GM12865 (cell line): ENCODE measurements at regions not wholly inside any gene's neighbourhood (a gene's known extent, or its start where the extent isn't known, plus 50 kb on each side); places are given as distances from the start of the nearest gene placed in this dataset.

Experiments
- DNase-seq: peaks from one replicate; pipeline ENCODE4 v3.0.0; 2010; ENCODE audit warnings: low read depth
- H3K4me3 ChIP-seq: 2 replicates; pipeline ENCODE4 v1.5.1; 2011; ENCODE audit warnings: mild to moderate bottlenecking, low read depth, low read length, control low read depth
- TF ChIP-seq, protein P1 (sequence below): IDR thresholded peaks from 2 replicates; pipeline ENCODE4 v1.5.1; 2011; ENCODE audit warnings: low read length, control low read depth, low read depth, inconsistent platforms; ENCODE audit not compliant: insufficient read depth; ENCODE audit errors: missing control alignments

DNA sequence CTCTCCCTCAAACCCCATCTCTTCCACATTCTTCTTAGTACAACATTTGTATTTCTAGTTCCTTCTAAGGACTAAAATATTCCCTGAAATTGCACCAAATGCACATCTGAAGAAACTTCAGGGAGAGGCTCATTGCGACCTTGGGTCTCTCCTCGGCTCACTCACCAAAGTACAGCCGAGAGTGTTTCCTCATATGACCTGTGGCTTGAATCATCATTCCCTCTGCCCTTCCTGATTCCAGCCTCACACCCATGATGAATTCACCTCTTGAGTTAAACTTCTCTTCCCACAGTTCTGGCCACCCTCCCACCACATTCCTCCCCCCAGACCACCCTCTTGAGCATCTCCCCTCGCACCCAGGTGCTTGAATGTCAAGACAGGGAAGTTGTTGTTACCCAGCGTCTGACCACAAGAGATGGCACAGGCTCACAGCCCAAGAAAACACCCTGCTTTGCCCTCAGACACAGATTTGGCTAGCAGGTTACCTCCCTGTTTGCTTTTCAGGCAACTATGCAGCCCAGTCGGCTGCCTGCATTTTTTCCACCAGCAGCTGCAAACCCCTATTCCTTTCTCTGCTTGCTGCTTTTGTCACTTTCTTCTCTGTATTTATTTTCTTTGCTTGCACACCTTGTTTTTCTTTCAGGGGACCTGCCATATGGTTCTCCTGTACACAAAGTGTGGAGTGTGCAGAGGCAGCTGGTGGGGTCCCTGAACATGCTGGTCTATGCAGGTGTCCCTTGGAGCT lies 214.8 kb downstream of the SPATA18 start:
- no peak for DNase-seq
- TF ChIP-seq, protein P1, sequence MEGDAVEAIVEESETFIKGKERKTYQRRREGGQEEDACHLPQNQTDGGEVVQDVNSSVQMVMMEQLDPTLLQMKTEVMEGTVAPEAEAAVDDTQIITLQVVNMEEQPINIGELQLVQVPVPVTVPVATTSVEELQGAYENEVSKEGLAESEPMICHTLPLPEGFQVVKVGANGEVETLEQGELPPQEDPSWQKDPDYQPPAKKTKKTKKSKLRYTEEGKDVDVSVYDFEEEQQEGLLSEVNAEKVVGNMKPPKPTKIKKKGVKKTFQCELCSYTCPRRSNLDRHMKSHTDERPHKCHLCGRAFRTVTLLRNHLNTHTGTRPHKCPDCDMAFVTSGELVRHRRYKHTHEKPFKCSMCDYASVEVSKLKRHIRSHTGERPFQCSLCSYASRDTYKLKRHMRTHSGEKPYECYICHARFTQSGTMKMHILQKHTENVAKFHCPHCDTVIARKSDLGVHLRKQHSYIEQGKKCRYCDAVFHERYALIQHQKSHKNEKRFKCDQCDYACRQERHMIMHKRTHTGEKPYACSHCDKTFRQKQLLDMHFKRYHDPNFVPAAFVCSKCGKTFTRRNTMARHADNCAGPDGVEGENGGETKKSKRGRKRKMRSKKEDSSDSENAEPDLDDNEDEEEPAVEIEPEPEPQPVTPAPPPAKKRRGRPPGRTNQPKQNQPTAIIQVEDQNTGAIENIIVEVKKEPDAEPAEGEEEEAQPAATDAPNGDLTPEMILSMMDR = no peak
- no peak overlapping the region for H3K4me3 ChIP-seq

DNA sequence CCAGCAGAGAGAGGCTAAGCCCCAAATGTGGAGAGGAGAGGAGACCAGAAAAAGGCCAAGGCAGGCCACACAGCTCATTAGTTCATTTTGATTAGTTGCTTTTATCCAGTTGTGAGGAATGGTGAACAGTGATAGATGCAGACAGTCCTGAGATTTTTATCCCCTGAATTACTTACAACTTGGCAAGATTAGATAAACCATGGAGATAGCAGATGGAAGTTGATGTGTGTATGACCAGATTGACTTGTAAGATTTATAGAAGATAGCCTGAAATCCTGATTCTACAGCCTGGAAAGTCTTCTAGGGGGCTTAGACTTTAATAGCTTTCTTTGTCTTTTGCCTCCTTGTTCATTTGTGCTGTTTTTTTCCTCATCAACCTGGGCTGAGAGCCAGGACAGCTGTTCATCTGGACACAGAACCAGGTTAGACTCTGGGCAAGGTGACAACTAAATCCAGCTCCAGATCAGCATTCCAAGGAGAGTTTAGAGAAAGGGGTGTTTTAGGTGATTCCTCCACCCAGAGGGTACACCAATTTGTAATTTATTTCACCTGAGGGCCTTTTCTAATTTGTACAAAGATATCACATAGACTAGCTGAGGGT lies 215.5 kb downstream of the SPATA18 start:
- H3K4me3 ChIP-seq = no peak overlapping the region
- no peak for DNase-seq
- TF ChIP-seq, protein P1 = no peak

GRCh38 chr4:52269761-52270160 lies 218.7 kb downstream of the SPATA18 start:
- TF ChIP-seq, protein P1 = no peak
- DNase-seq = no peak

DNA sequence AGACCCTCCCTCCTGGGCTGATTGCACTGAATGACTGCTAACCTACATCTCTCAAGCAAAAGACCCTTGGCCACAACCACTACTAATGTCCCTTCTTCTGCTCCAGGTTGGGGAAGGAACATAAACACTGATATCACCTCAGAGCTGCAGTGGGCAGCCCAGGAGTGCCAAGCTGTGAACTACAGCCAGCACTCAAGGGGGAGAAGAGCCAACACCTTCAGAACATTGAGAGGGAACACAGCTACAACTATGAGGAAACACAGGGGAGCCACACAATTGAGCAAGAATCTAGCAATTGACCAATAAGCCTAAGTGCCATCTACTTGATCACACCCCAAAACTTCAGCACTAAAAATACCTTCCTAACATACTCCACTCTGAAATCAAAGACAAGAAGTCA lies 222.8 kb downstream of the SPATA18 start:
- TF ChIP-seq, protein P1 = no peak
- no peak for DNase-seq

More at GRCh38 chr4:52269761-52270160, 218.7 kb downstream of the SPATA18 start:
- no peak overlapping the region for H3K4me3 ChIP-seq

GRCh38 chr4:52288212-52288855 lies 237.2 kb downstream of the SPATA18 start:
- no peak overlapping the region for H3K4me3 ChIP-seq
- DNase-seq = no peak
- TF ChIP-seq, protein P1 = no peak

More for the DNA sequence above, 222.8 kb downstream of the SPATA18 start:
- no peak overlapping the region for H3K4me3 ChIP-seq

DNA sequence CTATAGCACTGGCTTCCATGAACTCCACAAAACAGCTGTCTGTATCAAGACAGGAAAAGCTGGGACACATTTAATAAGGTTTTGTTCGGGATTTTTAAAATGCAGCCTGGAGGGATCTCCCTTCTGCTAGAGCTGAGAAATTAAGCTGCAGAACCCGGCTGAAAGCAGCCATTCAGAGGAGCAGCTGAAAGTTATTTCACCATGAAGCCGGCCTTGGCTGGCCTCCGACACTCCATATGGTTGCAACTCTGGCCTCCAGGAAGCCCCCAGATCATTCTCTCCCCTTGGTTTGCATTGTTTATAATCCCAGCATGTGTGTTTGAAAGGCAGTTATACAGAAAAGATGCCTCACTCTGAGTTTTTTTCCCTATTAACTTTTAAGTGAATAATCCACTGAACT lies 239.4 kb downstream of the SPATA18 start:
- no peak for DNase-seq
- TF ChIP-seq, protein P1 = no peak
- H3K4me3 ChIP-seq = no peak overlapping the region
